ENCODE measurements at regions not wholly inside any gene's neighbourhood (a gene's known extent, or its start where the extent isn't known, plus 50 kb on each side); places are given as distances from the start of the nearest gene placed in this dataset.

- TF ChIP-seq, protein P1, sequence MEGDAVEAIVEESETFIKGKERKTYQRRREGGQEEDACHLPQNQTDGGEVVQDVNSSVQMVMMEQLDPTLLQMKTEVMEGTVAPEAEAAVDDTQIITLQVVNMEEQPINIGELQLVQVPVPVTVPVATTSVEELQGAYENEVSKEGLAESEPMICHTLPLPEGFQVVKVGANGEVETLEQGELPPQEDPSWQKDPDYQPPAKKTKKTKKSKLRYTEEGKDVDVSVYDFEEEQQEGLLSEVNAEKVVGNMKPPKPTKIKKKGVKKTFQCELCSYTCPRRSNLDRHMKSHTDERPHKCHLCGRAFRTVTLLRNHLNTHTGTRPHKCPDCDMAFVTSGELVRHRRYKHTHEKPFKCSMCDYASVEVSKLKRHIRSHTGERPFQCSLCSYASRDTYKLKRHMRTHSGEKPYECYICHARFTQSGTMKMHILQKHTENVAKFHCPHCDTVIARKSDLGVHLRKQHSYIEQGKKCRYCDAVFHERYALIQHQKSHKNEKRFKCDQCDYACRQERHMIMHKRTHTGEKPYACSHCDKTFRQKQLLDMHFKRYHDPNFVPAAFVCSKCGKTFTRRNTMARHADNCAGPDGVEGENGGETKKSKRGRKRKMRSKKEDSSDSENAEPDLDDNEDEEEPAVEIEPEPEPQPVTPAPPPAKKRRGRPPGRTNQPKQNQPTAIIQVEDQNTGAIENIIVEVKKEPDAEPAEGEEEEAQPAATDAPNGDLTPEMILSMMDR (conservative IDR thresholded peaks at IDR 0.05 in 1 of 2, IDR thresholded peaks at IDR 0.05 in 1 of 2; ENCODE audit: extremely low read depth in 1 of 2, insufficient read depth in 1 of 2, low read depth in 1 of 2, low read length in 2 of 2), result no peak
- no peak for TF ChIP-seq EZH2 (IDR thresholded peaks at IDR 0.05; ENCODE audit: borderline replicate concordance, low read length)
Observed at GRCh38 chr3:20405231-20405630, 219.2 kb upstream of the SGO1 start.

Data from mammary epithelial cell (primary cell).